ENCODE measurements at regions not wholly inside any gene's neighbourhood (a gene's known extent, or its start where the extent isn't known, plus 50 kb on each side); places are given as distances from the start of the nearest gene placed in this dataset.

DNA sequence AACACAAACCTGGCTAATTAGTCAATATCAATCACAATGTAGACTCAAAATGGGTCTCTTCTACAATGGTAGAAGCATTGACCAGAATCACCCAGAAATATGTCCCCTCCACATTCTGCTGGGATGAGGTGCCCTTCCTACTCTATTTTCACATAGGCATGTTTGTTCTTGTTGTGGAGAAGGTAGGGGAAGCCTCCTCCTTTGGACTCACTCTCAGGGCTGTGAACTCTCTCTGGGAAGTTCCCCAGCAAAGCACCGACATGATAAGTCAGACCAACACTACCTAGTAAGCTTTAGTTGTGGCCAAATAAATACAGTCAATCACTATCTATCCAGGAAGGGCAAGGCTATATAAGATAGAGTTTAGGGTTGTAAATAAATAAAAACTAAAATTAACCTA, 194.5 kb upstream of the UBL3 start:
- DNase-seq (ENCODE audit: low spot score), result no peak
- intact Hi-C loops (cut with DNase I), result no loop called here

DNA sequence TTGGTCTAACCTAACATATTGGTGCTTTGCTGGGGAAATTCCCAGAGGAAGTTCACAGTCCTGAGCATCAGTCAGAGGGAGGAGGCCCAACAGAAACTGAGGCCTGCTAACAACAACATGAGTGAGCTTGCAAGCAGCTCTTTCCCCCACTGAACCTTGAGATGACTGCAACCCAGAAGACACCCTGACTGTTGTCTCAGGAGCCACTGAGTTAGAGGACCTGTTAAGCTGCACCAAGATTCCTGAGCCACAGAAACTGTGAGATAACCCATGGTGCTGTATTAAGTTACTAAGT, 193.2 kb upstream of the UBL3 start:
- DNase-seq (ENCODE audit: low spot score), result no peak
- intact Hi-C loops (cut with DNase I), result no loop called here

DNA sequence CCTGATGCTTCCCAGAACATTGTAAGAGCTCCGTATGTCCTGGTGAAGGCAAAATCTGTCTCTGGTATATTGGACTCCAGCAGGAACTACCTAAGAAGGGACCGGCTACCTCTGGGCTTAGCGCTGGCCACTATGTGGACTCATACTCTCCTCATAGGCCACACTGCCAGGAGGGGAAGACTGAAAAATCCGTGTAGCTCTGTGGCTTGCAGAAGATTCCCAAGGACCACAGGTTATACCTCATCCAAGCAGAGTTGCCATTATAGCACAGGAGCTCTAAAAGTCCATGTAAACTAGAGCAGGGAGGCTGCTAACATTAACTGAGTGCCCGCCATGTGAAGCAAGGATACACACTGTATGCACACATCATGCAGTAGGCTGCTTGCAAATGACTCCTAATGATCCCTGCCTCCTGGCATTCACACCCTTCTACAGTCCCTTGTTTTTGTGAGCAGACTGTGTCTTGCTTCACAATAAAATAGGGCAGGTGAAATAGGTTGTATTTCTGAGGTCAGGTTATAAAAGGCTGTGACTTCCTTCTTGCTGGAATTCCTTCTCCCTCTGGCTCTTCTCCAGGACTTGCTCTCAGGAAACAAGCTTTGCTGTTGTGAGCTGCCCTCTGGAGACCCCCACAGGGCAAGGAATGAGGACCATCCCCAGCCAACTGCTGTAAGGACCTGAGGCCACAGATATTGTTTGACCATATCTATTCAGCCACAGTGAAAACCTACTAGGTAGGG, 192.6 kb upstream of the UBL3 start:
- intact Hi-C loops (cut with DNase I), result no loop called here
- DNase-seq (ENCODE audit: low spot score), result no peak

DNA sequence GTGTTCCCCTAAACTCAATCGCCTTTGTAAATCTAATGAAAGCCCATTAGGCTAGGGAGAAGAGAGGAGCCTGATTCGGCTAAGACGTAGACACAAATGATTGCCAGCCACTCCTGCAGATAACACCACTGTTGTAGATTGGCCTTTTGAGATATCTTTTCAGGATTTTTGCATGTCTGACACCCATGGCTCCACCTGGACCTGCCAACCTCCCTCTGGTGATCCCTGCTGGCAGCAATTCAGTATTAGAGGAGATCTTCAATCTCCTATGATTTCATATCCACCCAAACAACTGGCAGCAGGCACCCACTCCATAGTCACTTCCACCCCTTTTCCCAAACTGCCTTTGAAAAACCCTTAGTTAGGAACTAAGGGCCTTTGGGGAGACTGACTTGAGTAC, 191.9 kb upstream of the UBL3 start:
- intact Hi-C loops (cut with DNase I), result no loop called here
- no peak for DNase-seq (ENCODE audit: low spot score)

DNA sequence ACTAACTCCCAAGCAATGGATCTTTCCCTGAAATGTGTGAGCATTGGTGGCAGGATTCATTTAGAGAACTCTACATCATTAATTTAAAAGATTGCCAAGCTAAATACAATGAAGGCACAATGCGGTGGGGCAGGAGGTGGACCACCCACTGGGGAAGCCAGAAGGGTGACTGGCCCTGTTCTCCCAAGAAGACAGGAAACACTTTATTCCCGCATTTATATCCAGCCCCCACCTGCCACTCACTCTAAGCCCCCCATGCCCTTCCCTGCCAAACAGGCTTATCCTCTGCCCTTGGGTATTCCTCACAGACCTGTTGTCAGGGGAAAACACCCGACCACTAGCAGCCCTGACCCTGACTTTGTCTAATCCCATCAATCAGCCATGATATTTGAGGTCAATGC, 189.1 kb upstream of the UBL3 start:
- intact Hi-C loops (cut with DNase I), result no loop called here
- no peak for DNase-seq (ENCODE audit: low spot score)

DNA sequence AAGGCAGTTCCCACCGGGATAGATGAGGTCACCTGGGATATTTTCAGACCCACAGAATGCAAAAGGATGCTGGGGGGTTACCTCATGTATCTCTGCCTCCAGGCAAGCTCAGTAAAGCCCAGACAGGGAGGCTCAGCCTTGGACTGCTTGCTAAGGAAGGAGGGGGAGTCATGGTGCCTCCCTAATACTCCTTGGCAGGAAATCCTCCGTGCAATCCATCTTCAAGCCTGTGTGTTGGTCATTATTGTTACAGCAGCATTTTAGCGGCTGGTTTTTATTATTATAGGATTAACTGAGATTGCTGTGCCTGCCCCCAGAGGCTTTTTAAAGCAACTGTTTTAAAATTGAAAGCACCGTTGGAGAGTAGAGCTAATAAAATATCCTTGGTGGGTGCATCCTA, 188.5 kb upstream of the UBL3 start:
- intact Hi-C loops (cut with DNase I), result no loop called here
- DNase-seq (ENCODE audit: low spot score), result no peak

DNA sequence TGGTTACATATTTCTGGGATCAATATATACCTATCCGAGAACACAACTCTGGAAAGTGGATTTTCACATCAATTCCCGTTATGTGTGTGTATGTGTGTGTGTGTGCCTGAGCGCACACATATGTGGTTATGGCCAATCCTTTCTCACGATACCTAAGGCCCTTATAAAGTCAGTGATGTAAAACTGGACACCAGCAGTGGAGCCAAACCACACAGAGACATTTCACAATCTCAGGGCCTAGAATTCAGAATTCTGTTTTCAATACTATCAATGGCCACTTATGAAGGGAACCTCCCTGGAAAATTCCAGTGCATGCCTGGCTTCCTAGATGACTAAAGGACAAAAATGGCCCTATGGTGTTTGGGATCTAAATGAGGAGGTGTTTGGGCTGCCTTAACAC, 187.3 kb upstream of the UBL3 start:
- intact Hi-C loops (cut with DNase I), result no loop called here
- DNase-seq (ENCODE audit: low spot score), result no peak

GRCh38 chr13:30037306-30037705, 186.9 kb upstream of the UBL3 start:
- intact Hi-C loops (cut with DNase I), result no loop called here
- no peak for DNase-seq (ENCODE audit: low spot score)

DNA sequence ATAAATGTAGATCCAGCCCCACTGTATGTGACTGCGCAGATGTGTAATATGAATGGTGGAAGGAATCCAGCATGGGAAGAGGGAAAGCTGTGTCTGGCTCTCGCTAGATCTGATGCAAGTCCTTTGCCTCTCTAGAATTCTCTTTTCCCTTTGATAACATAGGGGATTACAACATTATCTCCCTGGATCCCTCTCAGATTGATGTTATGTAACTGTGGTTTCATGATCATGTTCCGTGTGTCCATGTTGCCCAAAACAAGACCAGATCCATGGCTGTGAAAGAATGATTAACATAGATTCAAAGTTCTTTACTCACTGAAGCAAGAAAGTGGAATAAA, 184.0 kb upstream of the UBL3 start:
- intact Hi-C loops (cut with DNase I), result no loop called here
- no peak for DNase-seq (ENCODE audit: low spot score)

- intact Hi-C loops (cut with DNase I), result no loop called here
- no peak for DNase-seq (ENCODE audit: low spot score)
These were observed 183.5 kb upstream of the UBL3 start for GRCh38 chr13:30033681-30034457.

- no peak for DNase-seq (ENCODE audit: low spot score)
- intact Hi-C loops (cut with DNase I), result no loop called here
These were observed 181.8 kb upstream of the UBL3 start for GRCh38 chr13:30032263-30032662.

GRCh38 chr13:30031488-30031887, 181.1 kb upstream of the UBL3 start:
- DNase-seq (ENCODE audit: low spot score), result no peak
- intact Hi-C loops (cut with DNase I), result no loop called here

DNA sequence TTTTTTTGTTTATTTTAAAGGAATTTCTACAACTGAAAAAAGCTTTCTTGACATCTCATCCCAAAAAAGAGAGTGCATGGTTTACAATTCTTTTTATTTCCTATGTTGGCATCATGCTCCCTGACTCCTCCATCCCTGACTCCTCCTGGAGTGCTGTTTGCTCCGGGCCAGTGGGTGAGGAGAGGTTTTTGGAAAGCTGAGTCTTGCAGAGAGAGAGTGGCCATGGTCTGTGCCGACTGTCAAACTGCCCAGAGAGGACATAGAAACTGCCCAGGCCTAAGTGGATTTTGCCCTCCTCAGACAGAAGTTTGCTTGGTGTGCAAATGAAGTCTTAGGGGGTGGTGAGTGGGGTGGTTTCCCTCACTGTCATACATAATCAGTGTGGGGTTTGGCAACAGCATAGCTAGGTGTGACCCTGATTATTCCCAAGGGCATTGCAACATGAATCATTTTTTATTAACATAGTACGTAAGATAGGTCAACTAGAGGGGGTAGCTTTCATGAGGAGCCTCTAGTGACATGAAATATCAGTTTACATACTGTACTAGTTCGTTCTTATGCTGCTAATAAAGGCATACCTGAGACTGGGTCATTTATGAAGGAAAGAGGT, 179.8 kb upstream of the UBL3 start:
- no peak for DNase-seq (ENCODE audit: low spot score)
- intact Hi-C loops (cut with DNase I), result no loop called here

DNA sequence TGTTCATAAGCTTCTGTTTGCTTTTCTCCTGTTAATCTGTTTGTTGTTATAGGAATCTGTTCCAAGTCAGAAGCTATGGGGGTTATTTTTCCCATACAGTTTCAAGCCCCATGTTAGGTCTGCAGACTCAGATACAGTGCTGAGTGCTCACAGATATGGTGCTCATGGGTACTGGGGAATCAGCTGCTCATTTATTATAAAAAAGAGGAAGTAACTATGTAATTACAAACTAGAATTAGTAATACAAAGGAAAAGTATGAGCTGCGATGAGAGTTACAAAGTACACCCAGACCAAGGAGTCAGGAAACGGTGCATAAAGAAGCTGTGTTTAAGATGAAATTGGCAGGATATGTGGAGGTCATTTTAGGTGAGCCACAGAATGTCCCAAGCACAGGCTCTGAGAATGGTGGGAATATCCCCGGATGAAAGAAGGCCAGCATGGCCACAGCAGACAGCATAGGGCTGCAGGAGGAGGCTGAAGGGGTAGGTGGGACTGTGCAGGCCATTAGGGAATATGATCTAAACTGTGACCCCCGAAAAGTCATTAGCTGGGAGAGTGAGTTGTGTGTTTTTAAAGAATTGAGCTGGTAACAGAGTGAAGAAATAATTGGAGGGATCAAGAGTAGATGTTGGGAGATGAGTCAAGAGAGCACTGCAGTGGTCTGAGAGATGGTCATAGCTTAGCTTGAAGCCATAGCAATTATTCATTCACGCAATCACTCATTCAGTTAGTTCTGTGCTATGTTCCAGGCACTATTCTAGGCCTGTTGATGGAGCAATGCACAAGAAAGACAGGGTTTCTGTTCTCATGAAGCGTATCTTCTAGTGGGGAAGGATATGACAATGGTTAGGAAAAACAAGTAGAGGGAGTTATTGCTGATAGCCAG, 177.4 kb upstream of the UBL3 start:
- DNase-seq (ENCODE audit: low spot score), result no peak
- intact Hi-C loops (cut with DNase I), result no loop called here

DNA sequence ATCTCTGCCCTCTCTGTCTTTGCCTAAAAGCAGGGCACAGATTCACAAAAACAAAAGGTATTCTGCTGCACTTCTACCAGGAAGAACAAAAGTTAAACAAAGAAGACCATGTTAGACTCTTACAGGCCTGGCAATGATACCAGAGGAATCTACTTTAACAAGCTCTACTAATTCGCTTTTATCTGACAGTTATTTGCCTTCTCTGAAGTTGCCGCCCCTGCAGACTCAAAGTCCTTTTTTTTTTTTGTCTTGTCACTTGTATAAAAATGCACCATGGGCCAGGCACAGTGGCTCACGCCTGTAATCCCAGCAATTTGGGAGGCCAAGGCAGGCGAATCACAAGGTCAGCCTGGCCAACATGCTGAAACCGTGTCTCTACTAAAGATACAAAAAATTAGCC, 176.5 kb upstream of the UBL3 start:
- DNase-seq (ENCODE audit: low spot score), result no peak
- intact Hi-C loops (cut with DNase I), result no loop called here

- intact Hi-C loops (cut with DNase I), result no loop called here
- DNase-seq (ENCODE audit: low spot score), result no peak
These were observed 175.7 kb upstream of the UBL3 start for GRCh38 chr13:30026093-30026492.

GRCh38 chr13:30025351-30025750, 174.9 kb upstream of the UBL3 start:
- intact Hi-C loops (cut with DNase I), result no loop called here
- no peak for DNase-seq (ENCODE audit: low spot score)

DNA sequence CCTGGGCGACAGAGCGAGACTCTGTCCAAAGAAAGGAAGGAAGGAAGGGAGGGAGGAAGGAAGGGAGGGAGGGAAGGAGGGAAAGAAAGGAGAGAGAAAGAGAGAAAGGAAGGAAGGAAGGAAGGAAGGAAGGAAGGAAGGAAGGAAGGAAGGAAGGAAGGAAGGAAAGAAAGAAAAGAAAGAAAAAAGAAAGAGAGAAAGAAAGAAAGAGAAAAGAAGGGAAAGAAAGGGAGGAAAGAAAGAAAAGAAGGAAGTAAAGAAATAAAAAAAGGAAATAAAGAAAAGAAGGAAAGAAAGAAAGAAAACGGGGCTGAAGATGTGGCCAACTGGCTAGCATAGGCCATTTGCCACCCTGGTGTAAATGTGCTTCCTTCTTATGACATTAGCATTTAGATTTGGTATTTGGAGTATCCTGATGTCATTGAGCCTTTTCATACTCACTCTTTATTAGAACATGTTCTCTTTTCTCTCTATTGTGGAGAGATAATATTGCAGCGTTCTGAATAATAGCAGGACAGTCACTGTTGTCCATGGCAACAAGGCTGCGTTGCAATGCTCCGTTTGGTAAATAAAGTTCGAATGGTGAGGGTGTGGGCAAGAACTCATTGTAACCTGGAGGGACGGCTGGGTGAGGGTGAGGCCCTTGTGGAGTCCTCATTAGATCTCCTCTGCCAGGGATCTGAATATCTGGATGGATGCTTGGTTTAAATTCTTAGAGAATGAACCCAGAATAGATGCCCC, 173.9 kb upstream of the UBL3 start:
- intact Hi-C loops (cut with DNase I), result no loop called here
- DNase-seq (ENCODE audit: low spot score), result no peak

DNA sequence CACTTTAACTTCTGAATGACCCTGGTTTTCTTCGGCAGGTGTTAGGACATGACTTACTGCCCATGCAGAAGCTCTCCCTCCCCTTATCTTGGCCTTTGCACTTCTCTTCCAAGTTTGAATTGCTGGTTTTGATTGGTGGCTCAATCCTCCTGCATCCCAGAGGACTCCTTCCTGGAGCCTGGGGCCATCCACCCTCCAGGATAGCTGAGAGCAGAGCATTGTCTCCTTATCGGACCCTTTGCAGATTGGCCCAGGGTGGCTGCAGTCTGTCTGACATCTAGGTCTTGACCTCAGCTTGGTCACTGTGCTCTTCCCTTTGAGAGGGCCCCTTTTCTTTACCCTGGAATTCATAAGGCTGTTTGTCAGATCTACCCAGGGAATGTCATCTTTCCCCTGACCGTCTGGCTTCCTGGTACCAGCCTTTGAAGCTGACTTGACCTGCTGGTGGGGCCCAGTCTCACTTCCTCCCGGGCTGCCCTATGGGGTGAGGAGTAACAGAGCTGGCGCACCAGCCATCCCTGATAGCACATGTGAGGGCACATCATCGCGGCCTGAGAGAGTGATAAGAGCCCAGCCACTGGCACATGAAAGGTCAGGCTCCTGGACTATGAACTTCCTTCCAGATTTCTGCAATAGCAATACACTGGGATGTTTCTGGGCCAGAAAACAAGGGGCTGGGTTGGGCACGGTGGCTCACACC, 172.9 kb upstream of the UBL3 start:
- no peak for DNase-seq (ENCODE audit: low spot score)
- intact Hi-C loops (cut with DNase I), result no loop called here
